H1 (cell line): ENCODE measurements at regions not wholly inside any gene's neighbourhood (a gene's known extent, or its start where the extent isn't known, plus 50 kb on each side); places are given as distances from the start of the nearest gene placed in this dataset.

Experiments used
- CTCF ChIA-PET: fragments of 300-600 bp; sonication (Branson Sonifier 250); formaldehyde crosslinking; loops from one replicate; lab custom pipeline; 2021; ENCODE audit not compliant: partially characterized antibody; lab: Charles Lee
- POLR2A ChIA-PET: fragments of 300-600 bp; sonication (Branson Sonifier 250); formaldehyde crosslinking; loops from one replicate; lab custom pipeline; 2021; ENCODE audit warnings: inconsistent platforms; ENCODE audit not compliant: partially characterized antibody; lab: Charles Lee
- DNase-seq, 2 experiments: peaks; one replicate each; pipeline versions ENCODE4 v3.0.0 to v3.0.0-alpha.2; 2010 to 2022; ENCODE audit warnings: low spot score in 2 of 2, low read depth in 1 of 2, mixed read lengths in 1 of 2
- FAIRE-seq: peaks from 2 replicates; lab custom pipeline; 2011; peaks lifted over from hg19 to GRCh38; lab: Jason Lieb, UNC
- H2AFZ ChIP-seq: 2 replicates; pipeline ENCODE4 v1.8.1; 2012; ENCODE audit warnings: low read length, inconsistent platforms
- H2AK5ac ChIP-seq: 2 replicates; pipeline ENCODE4 v1.6.1; 2013; ENCODE audit warnings: low read depth, low read length
- H2BK120ac ChIP-seq: replicated peaks from 2 replicates; pipeline ENCODE3; 2013; ENCODE audit warnings: low read depth, low read length, inconsistent platforms
- H2BK12ac ChIP-seq: 2 replicates; pipeline ENCODE4 v1.6.1; 2013; ENCODE audit warnings: low read depth, low read length
- H2BK15ac ChIP-seq: 2 replicates; pipeline ENCODE4 v1.6.1; 2013; ENCODE audit warnings: low read length
- H2BK20ac ChIP-seq: 2 replicates; pipeline ENCODE4 v1.6.1; 2013; ENCODE audit warnings: low read length
- H2BK5ac ChIP-seq: 2 replicates; pipeline ENCODE4 v1.6.1; 2013; ENCODE audit warnings: low read depth, low read length
- H3K14ac ChIP-seq: 2 replicates; pipeline ENCODE4 v1.6.1; 2013; ENCODE audit warnings: inconsistent platforms; ENCODE audit not compliant: insufficient read length
- H3K18ac ChIP-seq: 2 replicates; pipeline ENCODE4 v1.6.1; 2013; ENCODE audit warnings: low read length; ENCODE audit errors: extremely low read depth
- H3K23ac ChIP-seq: 2 replicates; pipeline ENCODE4 v1.6.1; 2013; ENCODE audit warnings: inconsistent platforms; ENCODE audit not compliant: insufficient read length
- H3K23me2 ChIP-seq: 2 replicates; pipeline ENCODE4 v1.6.1; 2013; ENCODE audit warnings: low read depth, low read length
- H3K27ac ChIP-seq: 2 replicates; pipeline ENCODE4 v1.6.1; 2011; ENCODE audit warnings: low read depth, low read length, inconsistent platforms
- H3K27me3 ChIP-seq, 4 experiments: replicated peaks in 1 of 4; 1 replicate in 1 of 4; 2 replicates in 3 of 4; pipeline versions ENCODE4 v1.6.1 to v1.8.1; 2011 to 2013; ENCODE audit warnings: low read length in 3 of 4, mild to moderate bottlenecking in 3 of 4, inconsistent platforms in 2 of 4, mixed read lengths in 2 of 4, moderate library complexity in 1 of 4; ENCODE audit not compliant: control insufficient read depth in 3 of 4, insufficient read depth in 3 of 4; ENCODE audit errors: extremely low read depth in 1 of 4
- H3K36me3 ChIP-seq, 4 experiments: 2 replicates each; pipeline versions ENCODE4 v1.6.1 to v1.8.1; 2011 to 2013; ENCODE audit warnings: mild to moderate bottlenecking in 4 of 4, low read length in 3 of 4, moderate library complexity in 2 of 4, control low read depth in 1 of 4, inconsistent platforms in 1 of 4; ENCODE audit not compliant: insufficient read depth in 4 of 4, control insufficient read depth in 2 of 4
- H3K4ac ChIP-seq: replicated peaks from 2 replicates; pipeline ENCODE3; 2013; ENCODE audit warnings: low read length, low read depth, mixed read lengths, inconsistent platforms; ENCODE audit not compliant: insufficient read length
- H3K4me1 ChIP-seq, 4 experiments: replicated peaks in 1 of 4; 1 replicate in 1 of 4; 2 replicates in 3 of 4; pipeline versions ENCODE4 v1.6.1 to v1.8.1; 2011 to 2013; ENCODE audit warnings: low read length in 3 of 4, inconsistent platforms in 2 of 4, mixed read lengths in 1 of 4; ENCODE audit not compliant: insufficient read depth in 4 of 4, control insufficient read depth in 3 of 4
- H3K4me2 ChIP-seq, 2 experiments: 2 replicates each; pipeline versions ENCODE4 v1.6.1 to v1.8.1; 2011 to 2013; ENCODE audit warnings: low read depth in 2 of 2, low read length in 2 of 2, control low read depth in 1 of 2, inconsistent platforms in 1 of 2, mild to moderate bottlenecking in 1 of 2; ENCODE audit not compliant: insufficient read depth in 1 of 2
- H3K4me3 ChIP-seq, 4 experiments: fragments of 200-600, 300-600 bp in 1 of 4; sonication (generic), shearing (Covaris generic), sonication (Bioruptor Twin) in 1 of 4; 2 replicates each; pipeline versions ENCODE4 v1.5.1 to v1.8.1; 2011 to 2016; ENCODE audit warnings: low read length in 4 of 4, low read depth in 3 of 4, control low read depth in 2 of 4, inconsistent platforms in 2 of 4, mild to moderate bottlenecking in 2 of 4, mixed read lengths in 1 of 4, moderate library complexity in 1 of 4; ENCODE audit not compliant: insufficient read depth in 2 of 4; ENCODE audit errors: extremely low read depth in 1 of 4
- H3K56ac ChIP-seq: replicated peaks from 2 replicates; pipeline ENCODE3; 2013; ENCODE audit warnings: low read depth, mild to moderate bottlenecking, mixed read lengths, low read length, inconsistent platforms; ENCODE audit not compliant: insufficient read length
- H3K79me1 ChIP-seq: 2 replicates; pipeline ENCODE4 v1.6.1; 2013; ENCODE audit warnings: low read depth, low read length, control low read depth
- H3K79me2 ChIP-seq, 2 experiments: 2 replicates each; pipeline versions ENCODE4 v1.6.1 to v1.8.1; 2012 to 2013; ENCODE audit warnings: low read length in 2 of 2, mild to moderate bottlenecking in 2 of 2, inconsistent platforms in 1 of 2; ENCODE audit not compliant: insufficient read depth in 2 of 2, control insufficient read depth in 1 of 2
- H3K9ac ChIP-seq, 4 experiments: replicated peaks in 1 of 4; 1 replicate in 1 of 4; 2 replicates in 3 of 4; pipeline versions ENCODE4 v1.6.1 to v1.8.1; 2011 to 2013; ENCODE audit warnings: low read depth in 3 of 4, low read length in 3 of 4, control low read depth in 2 of 4, mild to moderate bottlenecking in 2 of 4, moderate library complexity in 2 of 4, inconsistent platforms in 1 of 4; ENCODE audit errors: extremely low read depth in 1 of 4
- H3K9me3 ChIP-seq, 2 experiments: 2 replicates each; pipeline versions ENCODE4 v1.6.1 to v1.8.1; 2012 to 2013; ENCODE audit warnings: mild to moderate bottlenecking in 2 of 2, moderate library complexity in 2 of 2, control low read depth in 1 of 2, inconsistent platforms in 1 of 2, low read depth in 1 of 2, low read length in 1 of 2, mixed read lengths in 1 of 2; ENCODE audit not compliant: insufficient read depth in 2 of 2
- H4K20me1 ChIP-seq, 2 experiments: replicated peaks in 1 of 2; 2 replicates each; pipeline versions ENCODE3 to v1.8.1; 2011 to 2013; ENCODE audit warnings: inconsistent platforms in 2 of 2, low read length in 2 of 2, mild to moderate bottlenecking in 1 of 2; ENCODE audit not compliant: insufficient read depth in 2 of 2, control insufficient read depth in 1 of 2
- H4K5ac ChIP-seq: 2 replicates; pipeline ENCODE4 v1.6.1; 2013; ENCODE audit warnings: low read length, low read depth, mixed read lengths, inconsistent platforms; ENCODE audit not compliant: insufficient read length
- H4K8ac ChIP-seq: 2 replicates; pipeline ENCODE4 v1.8.0; 2013; ENCODE audit warnings: mild to moderate bottlenecking, moderate library complexity, low read length, inconsistent platforms; ENCODE audit not compliant: insufficient read depth; ENCODE audit errors: extremely low read depth
- H4K91ac ChIP-seq: replicated peaks from 2 replicates; pipeline ENCODE3; 2013; ENCODE audit warnings: low read length, mixed read lengths, inconsistent platforms; ENCODE audit not compliant: insufficient read length
- JUN ChIP-seq: IDR thresholded peaks from 2 replicates; pipeline ENCODE4 v1.6.1; 2011; ENCODE audit warnings: low read depth, mild to moderate bottlenecking, improper control_type of control experiment, low read length
- KDM1A ChIP-seq: fragments of 200-600, 300-600 bp; sonication (generic); IDR thresholded peaks from 2 replicates; pipeline ENCODE4 v1.7.1; 2016; ENCODE audit warnings: mild to moderate bottlenecking, low read length, borderline replicate concordance
- WGBS, 2 experiments: shearing (Covaris generic) in 1 of 2; methylation state at CpG; one replicate each; pipeline versions ENCODE4 v1.1.6 to v1.1.7; 2013 to 2015; ENCODE audit warnings: low lambda C conversion rate in 2 of 2, mixed read lengths in 2 of 2, inconsistent platforms in 1 of 2, low coverage in 1 of 2, missing lambda C conversion rate in 1 of 2; ENCODE audit not compliant: insufficient replicate concordance in 2 of 2, insufficient coverage in 1 of 2, insufficient read length in 1 of 2; ENCODE audit errors: extremely low coverage in 1 of 2, missing lambda C conversion rate in 1 of 2; 5-methylcytosine and 5-hydroxymethylcytosine counted together

- H4K20me1 ChIP-seq: no peaks in the 10 kb centered on the region
- no peak overlapping the region for H3K56ac ChIP-seq
- TF ChIP-seq JUN: no peak
- no peak for TF ChIP-seq KDM1A
- DNase-seq: no peak
- no peak overlapping the region for H3K23ac ChIP-seq
- no peaks in the 10 kb centered on the region for H3K79me1 ChIP-seq
- H3K18ac ChIP-seq: no peak overlapping the region
- H2BK5ac ChIP-seq: no peak overlapping the region
- no peaks in the 10 kb centered on the region for H3K4me1 ChIP-seq
- no peak overlapping the region for H2BK20ac ChIP-seq
- H2BK120ac ChIP-seq: no peak overlapping the region
- H3K9me3 ChIP-seq: no peaks in the 10 kb centered on the region
- no peaks in the 10 kb centered on the region for H3K23me2 ChIP-seq
- ChIA-PET CTCF (no interaction called here), POLR2A (no interaction called here)
- no peaks in the 10 kb centered on the region for H3K27me3 ChIP-seq
- no peak overlapping the region for H3K9ac ChIP-seq
- no peak overlapping the region for H2AFZ ChIP-seq
- no peak overlapping the region for H3K4me3 ChIP-seq
- H2BK15ac ChIP-seq: no peak overlapping the region
- no peak overlapping the region for H2BK12ac ChIP-seq
- H3K79me2 ChIP-seq: no peaks in the 10 kb centered on the region
- no peaks in the 10 kb centered on the region for H3K36me3 ChIP-seq
- no peak overlapping the region for H4K5ac ChIP-seq
- WGBS, 2 experiments: 58% methylated on average over 3 of the region's 3 CpGs; no CpG with 5 or more reads in 1 of the 2 experiments
- no peak overlapping the region for H3K4ac ChIP-seq
- no peak overlapping the region for H4K91ac ChIP-seq
- H3K27ac ChIP-seq: no peak overlapping the region
- no peak overlapping the region for H3K4me2 ChIP-seq
- no peak for FAIRE-seq
- no peak overlapping the region for H4K8ac ChIP-seq
- H2AK5ac ChIP-seq: no peak overlapping the region
- H3K14ac ChIP-seq: no peak overlapping the region
These were observed 105.8 kb upstream of the C1QTNF7 start for GRCh38 chr4:15322006-15322405.
